GM20000 (cell line): ENCODE measurements at regions not wholly inside any gene's neighbourhood (a gene's known extent, or its start where the extent isn't known, plus 50 kb on each side); places are given as distances from the start of the nearest gene placed in this dataset.
"Not testable (repeated sequence)": the region's sequence is repeated elsewhere in the genome, so short reads cannot be mapped to it uniquely, and the experiment has no call there.

Experiments
- DNase-seq: peaks from one replicate; pipeline ENCODE4 v3.0.0; 2012; ENCODE audit warnings: low spot score
- CTCF ChIP-seq: IDR thresholded peaks from 2 replicates; pipeline ENCODE4 v1.5.1; 2012; ENCODE audit warnings: mild to moderate bottlenecking, control low read depth; ENCODE audit errors: extremely low read depth, missing control alignments

- DNase-seq = no peak
- no peak for TF ChIP-seq CTCF
Observed at GRCh38 chr1:29932626-29933025, 696.3 kb downstream of the PTPRU start.

- no peak for DNase-seq
- no peak for TF ChIP-seq CTCF
Observed at GRCh38 chr1:29931477-29932175, 695.3 kb downstream of the PTPRU start.

- TF ChIP-seq CTCF = no peak
- DNase-seq = no peak
Observed at GRCh38 chr1:29925058-29925457, 688.7 kb downstream of the PTPRU start.

- no peak for TF ChIP-seq CTCF
- DNase-seq = no peak
Observed at GRCh38 chr1:29924017-29924431, 687.7 kb downstream of the PTPRU start.

GRCh38 chr1:29921741-29922140 lies 685.4 kb downstream of the PTPRU start:
- DNase-seq = no peak
- no peak for TF ChIP-seq CTCF

GRCh38 chr1:29920784-29921183 lies 684.5 kb downstream of the PTPRU start:
- DNase-seq = no peak

GRCh38 chr1:29920316-29920715 lies 684.0 kb downstream of the PTPRU start:
- DNase-seq = no peak
- TF ChIP-seq CTCF = no peak

More at GRCh38 chr1:29920784-29921183, 684.5 kb downstream of the PTPRU start:
- no peak for TF ChIP-seq CTCF

- not testable (repeated sequence) for DNase-seq
Observed at GRCh38 chr1:29919041-29919440, 682.7 kb downstream of the PTPRU start.
